ENCODE measurements at regions not wholly inside any gene's neighbourhood (a gene's known extent, or its start where the extent isn't known, plus 50 kb on each side); places are given as distances from the start of the nearest gene placed in this dataset.

DNA sequence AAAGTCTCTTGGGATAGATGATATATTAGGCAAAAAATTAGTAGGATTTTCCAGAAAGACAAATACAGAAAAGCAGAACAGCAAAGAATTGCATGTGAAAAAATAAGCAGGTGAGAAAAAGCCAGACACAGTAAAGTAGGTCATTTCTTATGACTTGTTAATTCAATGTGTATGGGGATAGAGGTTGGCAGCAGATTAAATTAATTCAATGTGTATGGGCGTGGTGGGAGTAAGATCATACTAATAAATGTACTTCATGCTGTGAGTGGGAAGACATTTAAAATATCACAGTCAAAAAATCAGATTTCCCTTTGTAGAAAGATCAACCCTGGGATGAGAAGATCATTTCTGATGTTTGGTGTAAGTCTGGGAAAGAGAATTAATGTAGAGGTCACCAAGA lies 1146.4 kb upstream of the INTU start:
- no peak for TF ChIP-seq POLR2A (IDR thresholded peaks at IDR 0.05)
- TF ChIP-seq, protein P1, sequence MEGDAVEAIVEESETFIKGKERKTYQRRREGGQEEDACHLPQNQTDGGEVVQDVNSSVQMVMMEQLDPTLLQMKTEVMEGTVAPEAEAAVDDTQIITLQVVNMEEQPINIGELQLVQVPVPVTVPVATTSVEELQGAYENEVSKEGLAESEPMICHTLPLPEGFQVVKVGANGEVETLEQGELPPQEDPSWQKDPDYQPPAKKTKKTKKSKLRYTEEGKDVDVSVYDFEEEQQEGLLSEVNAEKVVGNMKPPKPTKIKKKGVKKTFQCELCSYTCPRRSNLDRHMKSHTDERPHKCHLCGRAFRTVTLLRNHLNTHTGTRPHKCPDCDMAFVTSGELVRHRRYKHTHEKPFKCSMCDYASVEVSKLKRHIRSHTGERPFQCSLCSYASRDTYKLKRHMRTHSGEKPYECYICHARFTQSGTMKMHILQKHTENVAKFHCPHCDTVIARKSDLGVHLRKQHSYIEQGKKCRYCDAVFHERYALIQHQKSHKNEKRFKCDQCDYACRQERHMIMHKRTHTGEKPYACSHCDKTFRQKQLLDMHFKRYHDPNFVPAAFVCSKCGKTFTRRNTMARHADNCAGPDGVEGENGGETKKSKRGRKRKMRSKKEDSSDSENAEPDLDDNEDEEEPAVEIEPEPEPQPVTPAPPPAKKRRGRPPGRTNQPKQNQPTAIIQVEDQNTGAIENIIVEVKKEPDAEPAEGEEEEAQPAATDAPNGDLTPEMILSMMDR (IDR thresholded peaks at IDR 0.05 in 4 of 5, conservative IDR thresholded peaks at IDR 0.05 in 1 of 5) = no peak
